HG03025 (cell line): ENCODE measurements at regions not wholly inside any gene's neighbourhood (a gene's known extent, or its start where the extent isn't known, plus 50 kb on each side); places are given as distances from the start of the nearest gene placed in this dataset.

Source experiments
- ATAC-seq: cut with Tn5 transposase; IDR thresholded peaks from one replicate; pipeline ENCODE4 v1.9.1; 2021; ENCODE audit warnings: mild to moderate bottlenecking, moderate library complexity; ENCODE audit not compliant: unreplicated experiment, low FRiP score

GRCh38 chr7:36086571-36086970 is 66.5 kb upstream of the EEPD1 start:
- no peak for ATAC-seq

DNA sequence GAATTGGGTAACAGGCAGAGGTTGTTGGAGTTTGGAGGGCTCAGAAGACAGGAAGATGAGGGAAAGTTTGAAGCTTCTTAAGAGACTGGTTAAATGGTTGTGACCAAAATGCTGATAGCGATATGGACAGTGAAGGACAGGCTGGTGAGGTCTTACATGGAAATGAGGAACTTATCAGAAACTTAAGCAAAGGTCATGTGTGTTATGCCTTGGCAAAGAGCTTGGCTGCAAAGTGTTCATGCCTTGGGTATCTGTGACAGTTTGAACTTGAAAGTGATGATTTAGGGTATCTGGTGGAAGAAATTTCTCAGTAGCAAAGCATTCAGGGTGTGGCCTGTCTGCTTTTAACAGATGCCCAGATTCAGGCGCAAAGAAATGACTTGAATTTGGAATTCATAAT is 64.5 kb upstream of the EEPD1 start:
- no peak for ATAC-seq

GRCh38 chr7:36088966-36089365 is 64.1 kb upstream of the EEPD1 start:
- no peak for ATAC-seq

DNA sequence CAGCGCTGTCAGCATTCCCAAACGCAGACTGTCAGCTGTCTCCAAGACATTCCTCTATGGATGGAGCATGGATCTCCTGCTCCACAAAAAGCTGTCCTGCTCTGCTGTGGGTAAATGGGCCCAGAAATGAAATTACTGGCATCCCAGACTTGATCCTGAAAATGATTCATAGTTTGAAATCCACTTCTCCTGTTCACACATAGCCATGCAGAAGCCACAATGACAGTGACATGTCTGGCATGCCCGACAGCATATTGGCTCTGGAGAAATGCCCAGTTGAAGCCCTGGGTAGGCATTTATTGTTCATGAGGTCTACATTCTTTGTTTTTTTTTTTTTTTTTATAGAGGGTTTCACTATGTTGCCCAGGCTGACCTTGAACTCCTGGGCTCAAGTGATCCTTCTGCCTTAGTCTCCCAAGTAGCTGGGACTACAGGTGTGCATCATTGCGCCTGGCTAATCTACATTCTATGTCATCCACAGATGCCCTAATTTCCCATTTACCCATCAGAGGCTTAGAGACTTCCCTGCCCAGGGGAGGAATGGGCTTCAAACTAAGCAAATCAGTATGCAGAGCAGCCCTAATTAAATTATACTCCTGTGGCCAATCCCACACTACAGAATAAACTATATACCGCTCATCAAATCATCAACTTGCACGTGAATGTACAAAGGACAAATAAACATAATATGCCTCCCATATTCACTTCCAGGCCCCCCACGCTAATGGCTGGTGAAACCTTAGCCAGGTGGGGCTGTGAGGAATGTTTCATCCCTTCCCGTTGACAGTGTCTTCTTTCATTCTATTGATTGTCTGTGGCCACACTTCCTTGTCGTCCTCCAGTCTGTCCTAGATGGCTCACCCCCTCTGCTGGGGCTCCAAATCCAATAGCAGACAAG is 61.8 kb upstream of the EEPD1 start:
- ATAC-seq: no peak

GRCh38 chr7:36091874-36092176 is 61.2 kb upstream of the EEPD1 start:
- no peak for ATAC-seq

- no peak for ATAC-seq
Measured at GRCh38 chr7:36092221-36092771, 60.8 kb upstream of the EEPD1 start.

DNA sequence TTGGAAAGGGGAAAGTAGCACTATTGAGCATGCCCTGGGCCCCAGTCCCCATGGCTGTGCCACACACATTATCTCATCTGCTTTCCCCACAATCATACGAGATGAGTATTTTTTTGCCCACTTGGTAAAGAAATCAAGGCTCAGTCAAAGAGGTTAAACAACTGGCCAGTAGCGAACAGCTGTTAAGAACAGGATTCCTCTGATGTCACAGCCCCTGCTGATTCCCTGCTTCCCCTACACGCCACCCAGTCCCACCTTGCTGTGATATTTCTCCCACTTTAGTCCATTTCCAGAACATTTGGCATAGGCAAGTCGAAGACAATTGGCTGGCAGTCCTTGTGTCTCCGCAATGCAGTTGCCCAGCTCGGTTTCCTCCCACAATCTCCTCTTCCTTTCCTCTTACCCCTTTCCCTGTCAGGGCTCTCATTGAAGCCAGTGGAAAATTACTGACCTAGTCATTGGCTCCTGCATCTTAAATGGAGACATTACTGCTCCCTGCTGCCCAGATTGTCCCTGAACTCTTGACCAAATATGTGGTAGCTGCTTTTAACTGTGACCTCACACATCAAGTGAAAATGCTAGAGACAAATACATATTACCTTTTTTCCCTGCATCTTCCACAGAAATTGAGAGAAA is 56.5 kb upstream of the EEPD1 start:
- no peak for ATAC-seq

DNA sequence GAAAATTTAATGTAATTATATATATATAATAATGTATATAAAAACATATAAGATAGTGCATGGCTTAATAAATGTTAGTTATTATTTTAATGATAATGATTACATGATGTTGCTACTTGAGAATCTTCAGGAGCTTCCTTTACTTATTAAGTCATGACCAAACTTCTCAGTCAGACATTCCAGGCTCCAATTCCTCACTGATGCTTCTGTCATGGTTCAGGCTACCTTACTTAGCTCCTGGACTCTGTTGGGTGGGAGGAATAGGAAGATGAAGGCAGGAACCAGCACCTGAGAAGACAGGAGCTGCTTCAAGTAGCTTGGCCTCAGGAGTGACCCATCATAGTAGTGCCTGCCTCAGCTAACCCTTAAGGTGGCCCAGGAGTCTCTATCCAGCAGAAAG is 55.0 kb upstream of the EEPD1 start:
- no peak for ATAC-seq

DNA sequence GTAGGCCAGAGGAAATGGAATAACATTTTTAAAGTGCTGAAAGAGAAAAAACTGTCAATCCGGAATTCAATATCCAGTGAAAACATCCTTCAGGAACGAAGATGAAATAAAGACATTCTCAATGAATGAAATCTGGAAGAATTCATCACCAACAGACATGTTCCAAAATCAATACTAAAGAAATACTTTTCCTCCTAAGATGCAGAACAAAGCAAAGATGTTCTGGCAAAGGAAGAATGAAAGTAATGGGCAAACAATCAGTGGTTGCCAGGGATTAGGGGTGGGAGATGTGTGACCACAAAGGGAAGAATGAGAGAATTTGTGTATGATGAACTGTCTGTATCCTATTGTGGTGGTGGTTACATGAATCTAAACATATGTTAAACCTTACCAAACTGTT is 52.8 kb upstream of the EEPD1 start:
- ATAC-seq: no peak

GRCh38 chr7:36100634-36101033 is 52.4 kb upstream of the EEPD1 start:
- no peak for ATAC-seq
